ENCODE measurements at regions not wholly inside any gene's neighbourhood (a gene's known extent, or its start where the extent isn't known, plus 50 kb on each side); places are given as distances from the start of the nearest gene placed in this dataset.

DNA sequence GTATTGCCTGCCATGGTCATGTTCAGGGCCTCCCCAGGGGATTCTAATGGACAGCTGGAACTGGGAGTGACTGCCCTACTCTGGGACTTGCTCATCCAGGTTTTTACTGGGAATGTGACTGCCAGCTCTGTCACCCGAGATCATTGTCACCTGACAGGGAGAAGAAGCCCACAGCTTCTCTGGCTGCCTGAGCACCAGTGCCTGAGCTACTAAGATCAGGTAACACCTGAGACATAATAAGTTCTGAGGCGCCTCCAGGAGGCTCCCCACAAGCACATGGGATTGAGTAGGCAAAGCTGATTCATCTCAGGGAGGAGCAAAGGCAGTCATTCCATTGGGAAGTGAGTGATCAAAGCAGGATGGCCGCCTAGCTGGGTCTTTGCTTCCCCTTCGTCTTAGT lies 84.2 kb upstream of the GALNT18 start:
- TF ChIP-seq, protein P1, sequence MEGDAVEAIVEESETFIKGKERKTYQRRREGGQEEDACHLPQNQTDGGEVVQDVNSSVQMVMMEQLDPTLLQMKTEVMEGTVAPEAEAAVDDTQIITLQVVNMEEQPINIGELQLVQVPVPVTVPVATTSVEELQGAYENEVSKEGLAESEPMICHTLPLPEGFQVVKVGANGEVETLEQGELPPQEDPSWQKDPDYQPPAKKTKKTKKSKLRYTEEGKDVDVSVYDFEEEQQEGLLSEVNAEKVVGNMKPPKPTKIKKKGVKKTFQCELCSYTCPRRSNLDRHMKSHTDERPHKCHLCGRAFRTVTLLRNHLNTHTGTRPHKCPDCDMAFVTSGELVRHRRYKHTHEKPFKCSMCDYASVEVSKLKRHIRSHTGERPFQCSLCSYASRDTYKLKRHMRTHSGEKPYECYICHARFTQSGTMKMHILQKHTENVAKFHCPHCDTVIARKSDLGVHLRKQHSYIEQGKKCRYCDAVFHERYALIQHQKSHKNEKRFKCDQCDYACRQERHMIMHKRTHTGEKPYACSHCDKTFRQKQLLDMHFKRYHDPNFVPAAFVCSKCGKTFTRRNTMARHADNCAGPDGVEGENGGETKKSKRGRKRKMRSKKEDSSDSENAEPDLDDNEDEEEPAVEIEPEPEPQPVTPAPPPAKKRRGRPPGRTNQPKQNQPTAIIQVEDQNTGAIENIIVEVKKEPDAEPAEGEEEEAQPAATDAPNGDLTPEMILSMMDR (conservative IDR thresholded peaks at IDR 0.05; ENCODE audit: low read depth, low read length) = no peak
- TF ChIP-seq EZH2 (IDR thresholded peaks at IDR 0.05; ENCODE audit: low read length, unreplicated experiment) = no peak
- TF ChIP-seq EZH2phosphoT487 (IDR thresholded peaks at IDR 0.05; ENCODE audit: borderline replicate concordance, low read length) = no peak
